ENCODE measurements at regions not wholly inside any gene's neighbourhood (a gene's known extent, or its start where the extent isn't known, plus 50 kb on each side); places are given as distances from the start of the nearest gene placed in this dataset.
"Not testable (repeated sequence)": the region's sequence is repeated elsewhere in the genome, so short reads cannot be mapped to it uniquely, and the experiment has no call there.

- DNase-seq: no peak
Observed at GRCh38 chr13:42400188-42400833, 128.4 kb downstream of the AKAP11 start.

DNA sequence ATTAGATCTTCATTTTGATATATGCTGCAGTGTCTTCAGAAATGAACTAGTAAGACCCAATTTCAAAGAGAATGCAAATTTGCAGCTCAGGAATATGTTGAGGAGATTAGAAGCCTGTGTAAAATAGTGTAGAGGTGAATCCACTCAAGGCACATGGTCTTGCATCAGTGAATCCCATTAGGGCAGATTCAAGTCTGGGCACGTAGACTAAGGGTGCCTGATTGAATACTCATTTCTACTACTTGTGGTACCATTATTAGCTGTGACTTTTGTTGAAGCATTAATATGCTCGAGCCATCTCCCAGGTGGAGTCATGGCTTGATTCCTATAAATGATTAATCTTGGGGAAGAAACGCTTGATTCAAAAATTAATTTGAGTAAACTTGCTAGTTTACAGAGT lies 129.4 kb downstream of the AKAP11 start:
- no peak for DNase-seq

DNA sequence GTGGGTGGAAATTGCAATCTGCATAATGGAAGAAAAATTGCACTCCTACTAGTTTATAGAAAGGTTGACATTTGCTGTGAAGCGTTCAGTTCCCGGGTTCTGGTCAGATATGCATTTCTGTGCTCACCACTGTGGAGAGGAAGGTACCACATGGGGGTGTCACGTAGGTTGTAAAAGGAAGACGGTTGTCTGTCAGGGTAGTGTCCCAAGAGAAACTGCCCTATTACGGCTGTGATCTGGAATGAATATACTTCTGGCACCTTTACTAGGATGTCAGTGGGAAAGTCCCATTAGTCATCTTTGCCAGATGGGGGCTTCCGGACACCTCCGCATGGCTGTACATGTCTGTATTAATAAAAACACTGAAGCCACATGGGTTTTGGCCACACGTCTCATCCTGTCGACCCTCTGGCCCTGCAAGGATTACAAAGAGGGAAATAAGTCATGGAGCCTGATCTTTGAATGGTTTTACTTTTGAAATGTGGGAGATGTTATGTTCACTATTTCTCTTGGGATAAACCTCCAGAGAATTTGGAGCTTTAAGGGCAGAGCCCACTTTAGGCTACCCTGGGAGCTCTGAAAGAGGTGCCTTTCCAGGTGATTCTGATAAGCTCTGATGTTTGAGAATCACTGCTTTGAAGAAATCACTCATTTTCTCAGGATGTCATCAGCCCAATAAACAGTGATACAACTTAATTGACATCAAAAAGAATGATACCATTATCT lies 133.9 kb downstream of the AKAP11 start:
- no peak for DNase-seq

DNA sequence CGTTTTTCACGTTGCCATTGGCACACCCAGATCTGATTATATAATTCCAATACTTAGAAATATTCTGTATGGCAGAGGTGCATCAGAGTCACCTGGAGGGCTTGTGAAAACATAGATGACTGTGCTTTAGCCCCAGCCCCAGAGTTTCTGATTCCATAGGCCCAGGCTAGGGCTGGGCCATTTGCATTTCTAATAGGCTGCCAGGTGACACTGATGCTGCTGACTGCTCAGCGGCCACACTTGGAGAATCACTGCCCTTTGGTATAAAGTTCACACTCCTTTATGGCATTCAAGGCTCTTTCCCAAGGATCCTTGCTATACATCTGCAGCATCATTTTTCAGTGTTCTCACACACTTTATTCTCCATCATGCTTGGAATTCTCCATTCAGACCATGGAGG lies 137.1 kb downstream of the AKAP11 start:
- no peak for DNase-seq

DNA sequence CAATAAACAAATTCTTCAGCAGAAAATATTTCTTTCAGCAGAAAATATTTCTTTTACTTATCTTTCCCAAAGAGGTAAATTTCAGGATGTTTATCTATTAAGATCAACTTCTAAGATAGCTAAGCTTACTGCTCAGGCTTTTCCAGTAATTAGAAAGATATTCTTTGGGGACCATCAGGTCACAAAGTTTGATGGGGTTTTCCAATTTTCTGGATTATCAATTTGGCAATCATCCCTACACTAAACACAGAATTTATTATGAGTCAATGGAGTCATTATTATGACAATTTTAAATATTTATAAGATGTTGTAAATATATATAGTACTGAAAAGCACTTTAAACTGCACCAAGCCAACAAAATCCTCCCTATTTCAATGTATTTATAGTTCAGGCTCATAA lies 137.6 kb downstream of the AKAP11 start:
- DNase-seq: no peak

- DNase-seq: no peak
Observed at GRCh38 chr13:42412812-42413483, 141.0 kb downstream of the AKAP11 start.

DNA sequence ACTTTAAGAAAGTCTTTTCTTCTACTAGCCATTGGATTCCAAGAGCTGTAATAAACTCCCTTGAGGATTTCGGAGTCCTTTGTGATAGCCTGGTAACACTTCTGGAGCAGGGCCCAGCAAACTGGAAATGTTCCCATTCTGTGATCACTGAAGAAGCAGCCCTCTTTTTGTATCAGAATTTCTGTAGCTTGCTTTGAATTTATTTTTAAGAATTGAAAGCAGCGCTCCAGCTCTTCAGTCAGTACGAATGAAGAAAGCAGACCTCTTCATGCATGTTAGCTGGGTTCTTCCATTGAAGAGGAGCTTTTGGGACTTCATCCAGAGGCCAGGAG lies 141.5 kb downstream of the AKAP11 start:
- no peak for DNase-seq

GRCh38 chr13:42417626-42418025 lies 145.7 kb downstream of the AKAP11 start:
- DNase-seq: no peak

GRCh38 chr13:42418184-42418583 lies 146.2 kb downstream of the AKAP11 start:
- DNase-seq: no peak

DNA sequence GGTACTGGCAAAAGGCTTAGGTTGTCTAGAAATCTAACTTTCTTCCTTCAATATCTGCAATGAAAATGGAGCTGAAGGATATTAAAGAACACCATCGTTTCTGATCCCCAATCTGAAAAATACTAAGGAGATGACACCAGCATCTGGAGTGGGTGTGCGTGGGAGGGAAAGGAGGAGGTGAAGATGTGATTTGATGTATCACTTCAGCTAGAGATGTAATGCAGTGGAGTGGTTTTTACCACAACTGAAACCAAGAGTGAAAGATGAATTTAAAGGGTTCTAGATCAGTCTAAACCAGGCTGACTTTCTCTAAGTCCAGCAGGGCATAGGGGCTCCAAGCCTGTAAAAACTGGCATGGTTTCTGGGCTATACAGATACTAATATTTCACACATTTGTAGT lies 148.4 kb downstream of the AKAP11 start:
- no peak for DNase-seq

DNA sequence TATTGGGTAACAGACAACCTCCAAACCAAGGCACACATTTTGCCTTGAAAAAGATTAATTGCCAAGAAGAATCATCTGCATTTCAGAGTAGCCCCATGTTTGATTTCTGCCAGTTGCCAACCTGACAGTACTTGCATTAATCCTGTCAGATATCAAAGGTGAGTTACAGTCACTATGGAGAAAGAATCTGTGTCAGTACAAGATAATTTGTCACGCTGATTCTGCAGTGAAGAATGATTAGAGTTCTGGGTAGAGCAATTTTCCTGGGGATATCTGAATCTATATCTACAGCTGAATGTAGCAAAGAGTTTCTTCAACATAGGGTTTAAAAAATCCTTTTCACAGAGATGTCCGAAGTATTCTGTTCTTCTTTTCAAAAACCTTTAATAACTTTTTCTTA lies 150.7 kb downstream of the AKAP11 start:
- no peak for DNase-seq

GRCh38 chr13:42424182-42424581 lies 149.8 kb upstream of the TNFSF11 start:
- no peak for DNase-seq

DNA sequence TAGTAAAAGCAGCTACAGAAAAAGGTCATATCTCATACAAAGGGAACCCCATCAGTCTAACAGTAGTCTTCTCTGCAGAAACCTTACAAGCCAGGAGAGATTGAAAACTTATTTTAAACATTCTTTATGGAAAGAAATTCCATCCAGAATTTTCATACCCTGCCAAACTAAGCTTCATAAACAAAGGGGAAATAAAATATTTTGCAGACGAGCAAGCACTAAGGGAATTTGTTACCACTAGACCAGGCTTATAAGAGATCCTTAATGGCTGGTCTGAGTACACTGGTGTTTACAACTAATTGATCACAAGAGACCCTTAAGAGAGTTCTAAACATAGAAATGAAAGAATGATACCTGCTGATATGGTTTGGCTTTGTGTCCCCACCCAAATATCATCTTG lies 128.6 kb upstream of the TNFSF11 start:
- DNase-seq: no peak

GRCh38 chr13:42446597-42446996 lies 127.4 kb upstream of the TNFSF11 start:
- not testable (repeated sequence) for DNase-seq

DNA sequence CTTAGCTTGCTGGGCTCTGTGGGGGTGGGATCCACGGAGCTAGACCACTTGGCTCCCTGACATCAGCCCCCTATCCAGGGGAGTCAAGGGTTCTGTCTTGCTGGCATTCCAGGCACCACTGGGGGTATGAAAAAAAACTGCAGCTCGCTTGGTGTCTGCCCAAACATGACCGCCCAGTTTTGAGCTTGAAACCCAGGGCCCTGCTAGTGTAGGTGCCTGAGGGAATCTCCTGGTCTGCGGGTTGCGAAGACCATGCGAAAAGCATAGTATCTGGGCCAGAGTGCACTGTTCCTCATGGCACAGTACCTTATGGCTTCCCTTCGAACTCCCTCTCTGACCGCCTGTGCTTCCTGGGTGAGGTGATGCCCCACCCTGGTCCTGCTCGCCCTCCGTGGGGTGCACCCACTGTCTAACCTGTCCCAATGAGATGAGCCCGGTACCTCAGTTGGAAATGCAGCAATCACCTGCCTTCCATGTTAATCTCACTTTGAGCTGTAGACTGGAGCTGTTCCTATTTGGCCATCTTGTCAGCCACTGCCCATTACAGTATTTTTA lies 120.8 kb upstream of the TNFSF11 start:
- DNase-seq: no peak

DNA sequence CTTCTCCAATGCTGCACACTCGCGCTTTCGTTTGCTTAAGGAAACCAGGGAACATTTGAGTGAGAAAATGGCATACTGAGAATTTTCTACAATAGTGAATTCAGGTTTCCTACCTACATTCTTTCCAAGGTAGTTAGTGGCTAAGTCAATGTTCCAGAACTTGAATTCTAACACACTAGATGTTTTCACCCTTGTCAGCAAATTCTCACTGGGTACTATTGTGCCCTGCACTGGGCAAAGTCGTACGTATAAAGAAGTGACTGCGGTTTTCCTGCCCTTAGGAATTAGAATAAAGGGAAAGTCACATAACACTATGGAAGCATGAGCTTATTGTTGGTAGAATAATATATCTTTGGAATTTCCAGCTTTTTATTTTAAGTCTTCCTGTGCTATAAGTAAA lies 119.2 kb upstream of the TNFSF11 start:
- no peak for DNase-seq

DNA sequence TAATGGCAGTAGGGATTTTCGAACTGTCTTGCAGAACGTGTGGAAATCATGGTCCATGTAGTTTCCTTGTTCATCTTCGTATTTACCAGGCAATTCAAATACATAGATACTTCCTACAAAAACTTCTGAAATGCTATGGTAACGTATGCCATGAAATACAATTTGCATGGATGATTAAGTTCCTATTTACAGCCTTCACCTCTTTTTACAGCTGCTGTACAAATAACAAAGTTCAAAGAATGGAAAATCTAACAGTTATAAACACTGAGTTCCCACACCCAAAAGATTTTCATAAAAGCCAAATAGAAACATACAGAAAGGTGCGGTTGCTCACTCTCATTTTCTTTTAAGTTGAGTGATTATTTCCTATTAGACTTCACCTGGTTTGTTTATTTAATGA lies 115.8 kb upstream of the TNFSF11 start:
- no peak for DNase-seq

- DNase-seq: no peak
Observed at GRCh38 chr13:42466123-42466522, 107.8 kb upstream of the TNFSF11 start.

GRCh38 chr13:42466609-42467008 lies 107.3 kb upstream of the TNFSF11 start:
- DNase-seq: no peak

- DNase-seq: no peak
Observed at GRCh38 chr13:42474954-42475353, 99.0 kb upstream of the TNFSF11 start.

DNA sequence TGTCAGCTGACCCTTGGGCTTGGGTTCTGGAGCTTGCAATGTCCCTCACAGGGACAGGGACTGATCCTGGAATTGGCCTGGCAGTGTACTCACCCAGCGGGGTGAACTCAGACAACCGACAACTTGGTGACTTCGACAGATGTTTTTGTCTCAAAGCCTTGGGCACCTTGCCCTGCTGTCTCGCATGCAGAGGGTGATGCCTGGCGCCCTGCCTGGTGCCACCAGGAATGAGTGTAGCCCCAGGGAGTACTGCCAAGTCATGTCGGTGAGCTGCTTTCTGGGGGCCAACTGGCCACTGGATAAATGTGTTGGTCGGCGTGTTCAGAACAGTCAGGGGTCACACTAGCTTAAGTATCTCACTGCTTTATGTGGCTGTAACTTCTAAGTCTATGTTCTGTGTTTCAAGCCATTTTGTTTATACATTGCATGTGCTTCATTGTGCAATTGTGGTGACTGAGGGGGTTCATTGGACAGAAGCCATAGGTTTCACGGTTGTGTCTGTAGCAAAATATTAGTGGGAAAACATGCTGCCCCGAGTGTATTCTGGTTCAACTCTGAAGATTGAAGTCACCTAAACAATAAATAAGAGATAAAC lies 96.3 kb upstream of the TNFSF11 start:
- no peak for DNase-seq

- peak in 1 of 2 experiments; percentile 18 for DNase-seq
Observed at GRCh38 chr13:42478531-42479156, 95.3 kb upstream of the TNFSF11 start.

GRCh38 chr13:42484386-42484785 lies 89.6 kb upstream of the TNFSF11 start:
- no peak for DNase-seq

Data from AML-193 (cell line).